ENCODE measurements at regions not wholly inside any gene's neighbourhood (a gene's known extent, or its start where the extent isn't known, plus 50 kb on each side); places are given as distances from the start of the nearest gene placed in this dataset.
"Not testable (repeated sequence)": the region's sequence is repeated elsewhere in the genome, so short reads cannot be mapped to it uniquely, and the experiment has no call there.

DNA sequence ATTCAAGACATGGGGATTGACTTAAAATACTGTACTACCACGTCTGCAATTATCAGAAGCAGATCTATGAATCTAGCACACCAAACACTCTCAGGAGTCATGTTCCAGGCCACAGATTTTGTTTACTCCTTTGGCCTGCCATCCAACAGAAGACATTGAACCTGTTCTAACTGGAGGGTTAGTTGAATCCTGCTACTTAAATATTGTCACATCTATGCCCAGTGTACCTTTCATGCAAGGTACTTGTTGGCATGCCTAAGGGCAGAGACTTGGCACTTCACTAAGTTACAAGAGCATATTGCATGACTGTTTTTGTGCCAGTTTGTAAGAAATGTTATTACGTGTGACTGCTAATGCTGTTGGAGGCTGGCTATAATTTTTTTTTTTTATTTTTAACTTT, 126.9 kb upstream of the BCOR start:
- no peak for DNase-seq

DNA sequence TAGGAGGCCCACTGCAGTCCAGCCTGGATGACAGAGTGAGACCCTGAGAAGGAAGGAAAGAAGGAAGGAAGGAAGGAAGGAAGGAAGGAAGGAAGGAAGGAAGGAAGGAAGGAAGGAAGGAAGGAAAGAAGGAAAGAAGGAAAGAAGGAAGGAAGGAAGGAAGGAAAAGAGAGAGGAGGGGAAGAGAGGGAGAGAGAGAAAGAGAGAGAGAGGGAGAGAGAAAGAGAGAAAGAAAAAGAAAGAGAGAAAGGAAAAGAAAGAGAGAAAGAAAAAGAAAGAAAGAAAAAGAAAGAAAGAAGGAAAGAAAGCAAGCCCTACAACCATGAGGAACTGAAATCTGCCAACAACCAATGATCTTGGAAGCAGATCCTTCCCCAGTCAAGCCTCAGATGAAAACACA, 124.9 kb upstream of the BCOR start:
- DNase-seq, result not testable (repeated sequence)

DNA sequence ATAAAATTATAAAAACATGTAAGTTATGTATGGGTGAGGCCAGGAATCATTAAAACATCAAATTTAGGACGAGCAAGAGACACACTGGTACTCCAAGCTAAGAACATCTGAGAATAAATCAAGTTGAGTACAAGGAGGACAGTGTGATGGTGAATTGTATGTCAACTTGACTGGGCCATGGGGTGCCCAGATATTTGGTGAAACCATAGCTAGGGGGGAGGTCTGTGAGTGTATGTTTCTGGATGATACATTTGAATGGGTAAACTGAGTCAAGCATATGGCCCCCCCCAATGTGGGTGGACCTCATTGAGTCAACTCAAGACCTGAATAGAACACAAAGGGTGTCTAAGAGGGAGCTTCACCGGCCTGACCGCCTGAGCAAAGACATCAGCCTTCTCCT, 115.3 kb upstream of the BCOR start:
- no peak for DNase-seq

DNA sequence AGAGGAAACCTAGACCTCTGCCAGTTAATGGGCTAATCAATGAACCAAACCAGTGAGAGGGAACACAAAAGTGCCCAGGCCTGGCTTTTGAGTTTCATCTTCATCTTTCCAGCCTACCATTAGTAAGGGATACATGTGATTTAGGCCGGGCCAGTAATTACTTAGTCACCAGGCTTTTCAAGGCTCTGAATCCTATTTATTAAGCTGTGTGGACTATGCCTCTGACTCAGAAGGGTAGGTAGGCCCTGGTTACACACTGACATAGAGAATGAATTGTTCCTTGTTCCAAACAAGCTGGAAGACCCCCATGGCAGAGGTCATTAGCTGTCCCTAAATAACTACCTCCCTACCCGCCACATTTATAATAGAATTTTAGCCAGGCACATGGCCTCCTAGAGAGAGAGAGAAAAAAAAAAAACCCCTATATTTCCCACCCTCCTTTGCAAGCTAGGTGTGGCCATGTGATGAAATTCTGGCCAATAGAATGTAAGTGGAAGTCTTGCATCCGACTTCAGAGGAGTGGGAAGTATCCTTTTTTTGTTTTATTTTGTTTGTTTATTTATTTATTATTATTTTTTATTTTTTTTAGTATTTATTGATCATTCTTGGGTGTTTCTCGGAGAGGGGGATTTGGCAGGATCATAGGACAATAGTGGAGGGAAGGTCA, 112.3 kb upstream of the BCOR start:
- no peak for DNase-seq

DNA sequence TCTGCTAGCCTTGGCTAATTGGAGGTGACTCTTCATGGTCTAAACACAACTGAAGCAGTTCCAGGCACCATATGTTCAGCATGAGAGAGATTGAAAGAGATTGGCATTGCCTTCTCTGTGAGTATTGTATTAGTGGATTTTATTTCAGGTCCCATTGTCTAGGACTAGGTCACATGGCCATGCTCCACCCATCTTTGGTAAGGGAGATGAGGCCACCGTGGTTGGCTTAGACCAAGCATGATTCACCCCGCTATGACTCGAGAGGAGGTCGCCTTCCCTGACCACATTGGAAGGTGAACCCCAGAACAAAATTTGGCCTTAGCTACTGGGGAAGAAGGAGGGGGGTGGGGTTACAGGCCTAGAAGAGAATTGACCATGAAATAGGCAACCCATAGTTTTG, 109.9 kb upstream of the BCOR start:
- DNase-seq, result no peak

DNA sequence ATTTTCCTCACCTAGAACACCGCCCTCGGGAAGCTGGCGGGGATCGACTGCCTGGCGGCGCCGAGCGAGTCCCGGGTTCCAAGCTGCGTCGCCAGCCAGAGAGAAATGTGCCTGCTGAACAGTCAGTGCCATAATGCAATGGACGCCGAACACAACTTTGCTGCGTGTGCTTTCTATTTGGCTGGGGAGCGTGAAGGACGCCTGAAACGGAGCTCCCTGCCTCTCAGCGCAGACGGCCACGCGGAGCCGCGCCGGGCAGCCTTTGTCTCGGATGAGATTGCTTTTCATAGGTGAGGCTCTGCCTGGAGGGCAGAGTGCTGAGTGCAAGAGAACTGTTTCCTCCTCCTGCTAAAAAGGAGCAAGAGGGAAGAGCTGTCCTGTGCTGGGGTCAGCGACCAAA, 107.7 kb upstream of the BCOR start:
- no peak for DNase-seq

DNA sequence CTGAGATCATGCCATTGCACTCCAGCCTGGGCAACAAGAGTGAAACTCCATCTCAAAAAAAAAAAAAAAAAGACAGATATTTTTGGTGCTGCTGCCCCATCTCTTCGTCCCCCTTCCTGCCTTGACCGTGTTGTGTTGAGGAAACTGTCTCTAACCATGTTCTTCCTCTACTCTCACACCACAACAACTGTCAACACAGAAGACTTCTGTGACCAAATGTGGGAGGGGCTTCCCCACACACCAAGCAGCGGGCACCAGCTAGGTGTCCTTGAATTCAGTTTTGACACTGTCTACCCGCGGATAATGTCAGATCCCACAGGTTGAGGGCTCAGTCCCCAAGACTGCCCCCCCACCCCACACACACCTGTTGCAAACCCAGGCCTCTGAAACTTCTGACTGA, 104.7 kb upstream of the BCOR start:
- no peak for DNase-seq

DNA sequence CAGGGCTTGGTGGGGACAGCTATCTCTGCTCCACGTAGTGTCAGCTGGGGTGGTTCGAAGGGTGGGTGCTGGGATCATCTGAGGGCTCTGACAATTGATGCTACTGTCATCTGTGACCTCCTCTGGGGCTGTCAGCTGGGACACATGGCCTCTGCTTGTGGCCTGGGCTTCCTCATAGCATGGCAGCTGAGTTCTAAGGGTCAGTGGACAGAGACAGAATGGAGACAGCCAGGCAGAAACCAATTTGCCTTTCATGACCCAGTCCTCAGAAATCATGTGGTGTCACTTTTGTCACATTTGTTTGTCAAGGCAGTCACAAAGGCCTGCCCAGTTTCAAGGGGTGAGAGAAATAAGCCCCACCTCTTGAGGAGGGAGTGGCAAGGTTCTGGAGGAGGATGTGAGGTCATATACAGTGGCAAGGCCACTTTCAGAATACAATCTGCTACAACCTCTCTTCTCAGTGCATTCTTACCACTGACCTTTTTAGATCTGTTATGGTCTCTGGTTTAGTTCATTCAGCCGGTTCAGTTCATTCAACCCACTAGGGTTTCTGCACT, 103.6 kb upstream of the BCOR start:
- no peak for DNase-seq

DNA sequence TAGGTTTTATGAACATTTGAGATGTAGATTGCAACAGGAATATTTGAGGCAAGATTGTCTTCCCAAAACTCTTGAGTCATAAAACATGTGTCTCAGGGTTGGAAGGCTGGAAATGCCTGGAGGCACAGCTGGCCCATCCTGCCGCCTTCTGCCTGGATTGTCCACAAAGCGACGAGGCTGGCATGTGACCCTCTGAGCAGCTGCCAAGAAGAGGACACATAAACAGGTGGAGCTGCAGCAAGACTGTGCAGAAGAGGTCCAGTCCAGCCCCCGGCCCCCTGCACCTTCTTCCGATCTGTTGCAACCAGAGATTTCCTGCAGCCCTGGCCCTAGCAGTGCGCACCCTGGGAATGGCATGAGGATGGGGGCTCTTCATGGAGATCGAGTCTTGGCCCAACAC, 101.9 kb upstream of the BCOR start:
- no peak for DNase-seq

DNA sequence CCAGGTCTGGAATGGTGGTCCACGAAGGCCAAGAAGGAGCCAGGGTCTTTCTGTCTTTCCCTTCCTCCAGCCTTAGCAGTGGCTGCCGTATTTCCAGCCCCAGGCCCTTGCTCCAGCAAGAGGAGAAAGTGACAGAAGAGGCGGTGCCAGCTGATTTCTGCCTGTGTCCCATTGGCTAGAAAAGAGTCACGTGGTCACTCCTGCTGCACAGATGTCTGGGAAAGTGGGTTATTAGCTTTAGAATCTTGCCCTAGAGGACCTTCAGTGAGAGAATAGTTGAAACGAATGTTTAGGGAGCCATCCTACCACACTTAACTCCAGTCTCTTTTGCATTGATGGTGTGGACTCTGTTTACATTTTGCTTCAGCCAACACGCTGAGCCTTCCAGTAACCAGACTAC, 99.3 kb upstream of the BCOR start:
- no peak for DNase-seq

DNA sequence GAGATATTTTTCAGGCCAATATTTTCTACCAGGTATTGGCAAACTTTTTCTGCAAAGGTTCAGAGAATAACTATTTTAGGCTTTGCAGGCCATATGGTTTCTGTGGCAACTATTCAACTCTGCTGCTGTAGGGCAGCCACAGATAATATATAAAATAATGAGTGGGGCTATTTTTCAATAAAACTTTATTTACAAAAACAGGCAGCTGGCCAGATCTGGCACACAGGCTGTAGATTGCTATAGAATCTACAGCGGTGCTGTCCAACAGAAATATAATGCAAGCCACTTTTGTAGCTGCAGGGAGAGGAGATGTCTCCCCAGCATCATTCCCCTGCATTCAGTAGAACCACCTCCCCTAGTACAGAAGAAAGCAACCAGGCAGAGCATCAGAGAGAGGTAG, 97.6 kb upstream of the BCOR start:
- DNase-seq, result no peak

DNA sequence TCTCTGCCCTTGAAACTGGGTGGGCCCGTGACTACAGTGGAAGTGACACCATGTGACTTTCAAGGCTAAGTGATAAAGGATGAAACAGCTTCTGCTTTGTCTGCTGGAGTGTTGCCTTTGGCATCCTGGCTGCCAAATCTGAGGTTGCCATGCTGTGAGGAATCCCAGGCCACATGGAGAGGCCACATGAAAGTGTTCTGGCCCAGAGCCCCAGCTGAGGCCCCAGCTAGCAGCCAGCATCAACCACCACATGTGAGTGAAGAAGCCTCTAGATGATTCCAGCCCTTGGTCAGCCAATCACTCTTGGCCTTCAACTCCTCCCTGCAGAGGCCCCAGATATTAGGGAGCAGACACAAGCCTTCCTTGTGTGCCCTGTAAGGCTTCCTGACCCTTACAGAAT, 94.4 kb upstream of the BCOR start:
- no peak for DNase-seq

DNA sequence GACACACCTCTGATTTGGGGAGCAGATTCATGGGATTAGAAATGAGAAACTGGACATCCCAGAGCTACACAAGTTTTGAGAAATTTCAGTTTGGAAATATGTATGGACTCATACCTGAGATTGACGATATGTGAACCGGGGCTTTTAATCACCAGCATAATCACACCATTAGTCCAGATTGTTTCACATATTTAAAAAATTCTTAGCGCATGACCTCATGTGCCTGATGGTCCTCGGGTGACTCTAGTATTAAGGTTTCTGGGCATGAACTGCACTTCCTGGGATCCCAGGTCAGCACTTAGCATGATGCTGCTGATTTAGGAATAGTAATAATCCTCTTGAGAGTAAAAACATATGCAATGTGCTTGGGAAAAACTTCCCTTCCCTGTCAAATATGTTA, 91.9 kb upstream of the BCOR start:
- DNase-seq, result no peak

DNA sequence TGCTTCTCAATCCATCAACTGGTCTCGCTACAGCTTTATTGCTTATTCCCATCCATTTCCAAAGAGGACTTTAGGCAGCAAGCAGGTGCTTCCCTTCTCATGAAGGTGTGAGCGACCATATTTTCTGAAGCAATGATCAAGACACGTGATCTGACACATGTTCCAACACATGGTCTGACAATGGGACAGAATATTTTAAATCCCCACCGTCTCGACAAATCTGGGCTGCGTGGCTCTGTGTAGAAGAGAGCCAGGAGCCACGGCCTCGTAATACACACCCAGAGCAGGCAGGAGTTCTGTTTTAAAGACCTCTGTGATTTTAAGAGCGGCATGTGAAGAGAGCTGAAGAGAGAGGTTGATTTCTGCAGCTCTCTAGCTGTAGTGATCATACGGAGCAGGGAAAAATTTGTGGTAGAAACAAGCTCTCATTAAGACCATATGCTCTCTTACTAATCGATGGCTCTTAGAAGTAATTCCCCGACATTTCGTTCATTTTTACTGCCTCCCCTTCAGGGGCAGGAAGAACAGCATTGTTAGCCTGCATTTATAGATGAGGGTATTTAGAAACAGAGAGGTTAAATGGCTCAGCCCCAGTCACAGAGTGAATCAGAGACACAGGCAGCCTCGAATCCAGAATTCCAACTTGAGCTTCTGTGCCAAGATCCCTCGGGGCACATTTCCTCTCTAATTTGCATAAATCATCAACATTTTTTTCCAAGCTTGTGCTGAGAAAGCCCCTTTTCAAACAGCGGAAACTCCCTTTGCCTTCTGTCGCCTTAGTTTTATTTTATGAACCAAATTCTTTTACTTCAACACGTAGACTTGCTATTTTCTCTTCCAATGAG, 91.0 kb upstream of the BCOR start:
- no peak for DNase-seq

DNA sequence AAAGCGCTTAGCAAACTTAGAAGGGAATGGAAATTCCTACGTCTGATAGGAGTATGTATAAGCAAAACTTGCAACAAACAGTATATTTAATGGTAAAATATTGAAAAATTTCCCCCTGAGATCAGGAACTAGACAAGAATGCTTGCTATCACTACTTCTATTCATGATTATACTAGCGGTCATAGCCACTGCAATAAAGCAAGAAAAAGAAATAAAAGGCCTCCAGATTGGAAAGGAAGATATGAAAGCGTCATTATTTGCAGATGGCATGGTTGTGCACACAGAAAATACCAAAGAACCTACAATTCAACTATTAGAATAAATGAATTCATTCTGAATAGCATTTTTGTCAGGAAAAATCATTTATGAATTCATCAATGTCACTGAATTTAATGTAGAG, 87.2 kb upstream of the BCOR start:
- no peak for DNase-seq

DNA sequence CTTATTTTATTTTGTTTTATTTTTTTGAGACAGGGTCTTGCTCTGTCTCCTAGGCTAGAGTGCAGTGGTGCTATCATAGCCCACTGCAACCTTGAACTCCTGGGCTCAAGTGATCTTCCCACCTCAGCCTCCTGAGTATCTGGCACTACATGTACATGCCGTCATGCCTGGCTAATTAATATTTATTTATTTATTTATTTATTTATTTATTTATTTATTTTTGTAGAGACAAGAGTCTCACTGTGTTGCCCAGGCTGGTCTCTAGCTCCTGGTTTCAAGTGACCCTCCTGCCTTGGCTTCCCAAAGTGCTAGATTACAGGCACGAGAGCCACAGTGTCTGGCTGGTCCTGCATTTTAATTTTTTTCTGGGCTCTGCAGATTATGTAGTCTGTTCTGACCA, 84.9 kb upstream of the BCOR start:
- DNase-seq, result no peak

DNA sequence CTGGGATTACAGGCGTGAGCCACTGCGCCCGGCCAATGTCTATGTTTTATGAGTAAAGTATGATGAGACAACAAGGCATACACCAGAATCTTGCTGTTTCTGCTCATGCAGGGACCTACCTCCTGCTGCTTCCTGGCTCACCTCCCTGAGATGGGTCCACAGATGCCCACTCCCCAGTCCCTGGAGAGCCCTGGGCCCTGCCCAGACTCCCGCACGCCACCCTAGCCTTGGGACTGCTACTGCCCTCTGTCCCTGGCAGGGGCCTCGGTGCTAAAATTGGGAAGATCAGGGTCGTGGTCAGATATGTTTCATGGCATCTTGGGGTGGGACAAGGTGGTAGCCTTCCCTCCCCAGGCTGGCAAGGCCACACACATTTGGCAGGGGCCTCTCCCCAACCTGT, 84.3 kb upstream of the BCOR start:
- no peak for DNase-seq

DNA sequence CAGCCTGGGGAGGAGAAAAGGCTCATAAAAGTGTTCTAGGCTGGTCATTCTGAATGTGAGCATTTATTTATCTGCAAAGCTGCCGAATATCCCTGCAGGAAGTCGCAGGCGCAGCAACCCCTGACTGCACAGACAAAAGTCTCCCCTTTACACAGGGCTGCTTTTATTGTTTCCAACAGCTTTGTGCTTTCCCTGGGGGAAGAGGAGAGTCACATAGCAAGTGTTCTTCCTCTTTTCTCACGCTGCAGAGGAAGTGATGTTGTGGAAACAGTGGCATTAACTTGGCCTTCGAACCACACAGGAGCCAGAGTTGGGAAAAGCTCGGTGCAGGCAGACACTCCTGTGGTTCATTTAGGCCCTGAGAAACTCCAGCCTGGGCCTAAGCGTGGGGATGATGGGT, 81.5 kb upstream of the BCOR start:
- DNase-seq, result no peak

DNA sequence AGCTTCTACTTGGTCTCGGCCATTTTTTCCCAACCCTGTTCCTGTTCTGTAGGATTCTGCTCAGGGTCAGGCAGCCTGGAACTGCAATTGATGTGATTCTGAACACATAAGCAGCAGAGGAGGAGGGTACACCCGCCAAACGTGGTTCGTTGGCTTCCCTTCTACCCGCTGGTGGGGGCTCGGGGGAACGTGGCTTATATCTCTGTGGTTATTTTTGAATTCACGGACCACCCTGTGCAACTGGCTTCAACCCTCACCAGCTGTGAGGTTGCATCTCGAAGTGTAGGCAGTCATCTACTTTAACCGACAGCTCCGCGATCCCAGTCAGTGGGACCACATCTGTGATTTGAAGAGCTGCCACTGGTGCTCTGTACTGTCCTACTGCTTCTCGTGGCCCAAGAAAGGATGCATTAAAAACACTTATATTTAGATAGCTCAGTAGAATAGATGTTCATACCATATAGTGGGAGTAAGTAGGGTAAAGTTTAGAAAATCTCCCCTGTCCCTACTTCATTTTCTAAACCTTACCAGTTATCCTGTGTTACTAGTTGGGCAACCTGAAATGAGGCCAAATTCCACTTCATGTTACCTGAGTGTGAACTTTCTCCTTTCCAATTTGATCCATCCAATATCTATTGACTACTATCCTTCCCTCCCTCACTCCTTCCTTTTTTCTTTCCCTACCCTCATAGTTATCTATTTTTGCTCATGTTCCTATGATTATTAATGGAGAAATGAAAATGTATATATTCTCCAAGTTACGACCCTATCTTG, 80.4 kb upstream of the BCOR start:
- no peak for DNase-seq

DNA sequence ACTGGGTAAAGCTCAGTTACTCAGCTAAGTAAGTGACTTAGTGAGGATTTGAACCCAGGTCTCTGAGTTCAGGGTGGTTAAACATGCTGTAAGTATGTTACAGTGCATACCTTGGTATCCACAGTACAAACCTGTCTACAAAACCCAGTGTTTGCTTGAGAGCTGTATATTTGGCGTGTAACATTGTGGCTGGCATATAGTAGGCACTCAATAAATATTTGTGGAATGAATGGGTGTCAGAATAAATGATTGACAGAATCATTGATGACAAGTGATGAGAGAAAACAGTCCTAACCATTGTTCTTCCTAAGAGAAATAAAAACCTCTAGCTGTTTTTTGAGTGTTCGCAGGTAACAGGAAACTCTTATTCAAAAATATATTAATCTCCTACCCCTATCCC, 79.7 kb upstream of the BCOR start:
- DNase-seq, result no peak

DNA sequence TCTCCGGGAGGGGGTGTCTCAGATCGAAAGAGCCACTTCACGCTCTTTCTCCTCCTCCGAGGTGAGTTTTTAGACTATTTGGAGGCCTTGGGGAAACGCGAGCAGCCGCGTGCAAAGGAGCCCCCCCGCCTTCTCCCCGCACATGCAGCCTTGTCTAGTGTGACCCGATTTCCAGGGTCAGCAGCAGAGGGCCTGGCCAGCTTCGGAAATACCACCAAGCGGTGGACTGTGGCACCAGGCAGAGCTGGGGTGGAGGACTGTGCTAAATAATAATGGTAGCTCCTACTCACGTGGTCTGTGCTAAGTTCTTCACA, 79.3 kb upstream of the BCOR start:
- no peak for DNase-seq

DNA sequence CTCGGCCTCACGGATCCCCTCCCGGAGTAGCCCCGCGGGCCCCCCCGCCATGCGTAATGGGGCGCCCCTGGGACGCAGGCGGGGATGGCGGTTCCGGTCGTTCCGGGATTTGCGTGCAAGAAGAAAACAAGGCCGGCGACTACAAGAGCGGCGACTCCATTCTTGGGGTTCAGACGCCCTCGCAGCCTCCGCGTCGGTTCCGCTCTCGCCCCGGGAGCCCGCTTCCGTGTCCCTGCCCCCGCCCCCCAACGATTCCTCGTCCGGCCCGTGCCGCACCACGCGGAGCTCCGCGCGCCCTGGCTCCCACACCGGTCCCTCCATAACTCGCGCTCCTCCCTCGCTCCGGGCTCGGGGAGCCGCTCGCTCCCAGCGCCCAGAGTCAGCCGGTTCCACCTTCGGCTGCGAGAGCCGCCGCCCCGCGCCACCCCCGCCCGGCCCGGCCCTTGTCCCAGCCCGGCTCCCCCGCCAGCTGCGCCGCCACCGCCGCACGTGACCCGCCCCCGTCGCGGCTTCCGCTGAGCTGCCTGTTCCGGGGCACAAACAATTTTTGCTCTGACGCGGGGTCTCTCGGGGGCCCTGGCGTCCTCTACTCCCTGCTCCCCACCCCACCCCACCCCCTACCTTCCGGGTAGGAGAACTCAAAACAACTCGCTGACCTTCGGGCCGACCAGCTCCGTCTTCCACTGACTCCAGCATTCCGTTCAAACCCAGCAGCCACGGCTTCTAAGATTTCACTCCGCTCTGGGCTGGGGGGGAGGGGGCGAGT, 78.8 kb upstream of the BCOR start:
- DNase-seq, result no peak
